H9 (cell line): ENCODE measurements at regions not wholly inside any gene's neighbourhood (a gene's known extent, or its start where the extent isn't known, plus 50 kb on each side); places are given as distances from the start of the nearest gene placed in this dataset.

Experiments
- DNase-seq: peaks from one replicate; pipeline ENCODE4 v3.0.0-alpha.2; 2017
- H2AFZ ChIP-seq: one replicate; pipeline ENCODE4 v1.6.1; 2013; ENCODE audit warnings: mild to moderate bottlenecking, low read length, control low read depth, moderate library complexity
- H2AK5ac ChIP-seq: 2 replicates; pipeline ENCODE4 v1.6.1; 2013; ENCODE audit warnings: low read length, control low read depth, mixed read lengths; ENCODE audit not compliant: insufficient read length
- H2BK120ac ChIP-seq: one replicate; pipeline ENCODE4 v1.6.1; 2013; ENCODE audit warnings: low read depth, mild to moderate bottlenecking, low read length, control low read depth, inconsistent platforms; ENCODE audit not compliant: poor library complexity, severe bottlenecking
- H2BK12ac ChIP-seq: 2 replicates; pipeline ENCODE4 v1.6.1; 2013; ENCODE audit warnings: low read length, control low read depth, mixed read lengths, low read depth; ENCODE audit not compliant: insufficient read length
- H2BK15ac ChIP-seq: 2 replicates; pipeline ENCODE4 v1.6.1; 2013; ENCODE audit warnings: low read depth, low read length, control low read depth
- H2BK20ac ChIP-seq: one replicate; pipeline ENCODE4 v1.6.1; 2013; ENCODE audit warnings: low read depth, mild to moderate bottlenecking, low read length, control low read depth, inconsistent platforms; ENCODE audit not compliant: poor library complexity, severe bottlenecking
- H2BK5ac ChIP-seq: 2 replicates; pipeline ENCODE4 v1.6.1; 2013; ENCODE audit warnings: low read length, control low read depth, mixed read lengths; ENCODE audit not compliant: insufficient read length
- H3K14ac ChIP-seq: 2 replicates; pipeline ENCODE4 v1.6.1; 2013; ENCODE audit warnings: low read length, control low read depth; ENCODE audit not compliant: insufficient read depth
- H3K18ac ChIP-seq: 2 replicates; pipeline ENCODE4 v1.6.1; 2013; ENCODE audit warnings: low read depth, mild to moderate bottlenecking, mixed read lengths, low read length, control low read depth; ENCODE audit not compliant: insufficient read length
- H3K23ac ChIP-seq: 2 replicates; pipeline ENCODE4 v1.6.1; 2013; ENCODE audit warnings: low read length, control low read depth, mixed read lengths, low read depth; ENCODE audit not compliant: insufficient read length
- H3K23me2 ChIP-seq: 2 replicates; pipeline ENCODE4 v1.6.1; 2013; ENCODE audit warnings: low read depth, mild to moderate bottlenecking, mixed read lengths, low read length, control low read depth; ENCODE audit not compliant: insufficient read length, poor library complexity, severe bottlenecking
- H3K27ac ChIP-seq: 2 replicates; pipeline ENCODE4 v1.5.1; 2013; ENCODE audit warnings: low read length, control low read depth, mixed read lengths, low read depth; ENCODE audit not compliant: insufficient read length
- H3K27me3 ChIP-seq: 2 replicates; pipeline ENCODE4 v1.6.1; 2013; ENCODE audit warnings: low read length, control low read depth, inconsistent platforms; ENCODE audit not compliant: insufficient read depth
- H3K4ac ChIP-seq: 2 replicates; pipeline ENCODE4 v1.6.1; 2013; ENCODE audit warnings: low read depth, mild to moderate bottlenecking, control low read depth, inconsistent platforms, low read length, moderate library complexity
- H3K4me1 ChIP-seq: 2 replicates; pipeline ENCODE4 v1.6.1; 2013; ENCODE audit warnings: low read length, control low read depth, inconsistent platforms; ENCODE audit not compliant: insufficient read depth
- H3K4me2 ChIP-seq: 2 replicates; pipeline ENCODE4 v1.6.1; 2013; ENCODE audit warnings: low read length, control low read depth, mixed read lengths; ENCODE audit not compliant: insufficient read length, insufficient read depth
- H3K56ac ChIP-seq: 2 replicates; pipeline ENCODE4 v1.6.1; 2013; ENCODE audit warnings: low read depth, mild to moderate bottlenecking, mixed read lengths, low read length, control low read depth; ENCODE audit not compliant: insufficient read length
- H3K79me1 ChIP-seq: 2 replicates; pipeline ENCODE4 v1.6.1; 2013; ENCODE audit warnings: low read depth, mild to moderate bottlenecking, moderate library complexity, low read length, control low read depth, inconsistent platforms; ENCODE audit not compliant: insufficient read depth, poor library complexity, severe bottlenecking
- H3K79me2 ChIP-seq: 2 replicates; pipeline ENCODE4 v1.6.1; 2013; ENCODE audit warnings: low read length, control low read depth, inconsistent platforms; ENCODE audit not compliant: insufficient read depth
- H3K9ac ChIP-seq: 2 replicates; pipeline ENCODE4 v1.6.1; 2013; ENCODE audit warnings: low read length, control low read depth, mixed read lengths; ENCODE audit not compliant: insufficient read length; ENCODE audit errors: extremely low read depth
- H3K9me3 ChIP-seq: one replicate; pipeline ENCODE4 v1.6.1; 2013; ENCODE audit warnings: low read depth, low read length, inconsistent platforms; ENCODE audit not compliant: control insufficient read depth
- H3T11ph ChIP-seq: one replicate; pipeline ENCODE4 v1.6.1; 2013; ENCODE audit warnings: mild to moderate bottlenecking, low read length, control low read depth, inconsistent platforms
- H4K20me1 ChIP-seq: one replicate; pipeline ENCODE4 v1.6.1; 2013; ENCODE audit not compliant: control insufficient read depth, insufficient read length, insufficient read depth
- H4K5ac ChIP-seq: 2 replicates; pipeline ENCODE4 v1.6.1; 2013; ENCODE audit warnings: low read depth, mild to moderate bottlenecking, mixed read lengths, low read length, control low read depth; ENCODE audit not compliant: insufficient read length
- H4K8ac ChIP-seq: replicated peaks from 2 replicates; pipeline ENCODE4 v1.6.1; 2013; ENCODE audit warnings: low read length, control low read depth, mixed read lengths, low read depth; ENCODE audit not compliant: insufficient read length
- H4K91ac ChIP-seq: 2 replicates; pipeline ENCODE4 v1.6.1; 2013; ENCODE audit warnings: low read depth, mild to moderate bottlenecking, moderate library complexity, mixed read lengths, low read length, control low read depth; ENCODE audit not compliant: insufficient read length
- H3K27ac Mint-ChIP-seq, 3 experiments: 2 replicates in 2 of 3; 3 replicates in 1 of 3; pipeline ENCODE4 v1.8.0; 2020 to 2021; ENCODE audit warnings: mixed read lengths in 3 of 3, mild to moderate bottlenecking in 1 of 3, moderate library complexity in 1 of 3
- H3K27me3 Mint-ChIP-seq: 2 replicates; pipeline ENCODE4 v1.8.0; 2021; ENCODE audit warnings: low read depth, mild to moderate bottlenecking, moderate library complexity, mixed read lengths
- H3K36me3 Mint-ChIP-seq, 3 experiments: 2 replicates in 2 of 3; 3 replicates in 1 of 3; pipeline ENCODE4 v1.8.0; 2020 to 2021; ENCODE audit warnings: low read depth in 3 of 3, mixed read lengths in 3 of 3; ENCODE audit not compliant: insufficient read depth in 1 of 3
- H3K4me1 Mint-ChIP-seq, 2 experiments: 2 replicates each; pipeline ENCODE4 v1.8.0; 2020; ENCODE audit warnings: mixed read lengths in 2 of 2
- H3K4me3 Mint-ChIP-seq, 2 experiments: 2 replicates in 1 of 2; 3 replicates in 1 of 2; pipeline ENCODE4 v1.8.0; 2020 to 2021; ENCODE audit warnings: mild to moderate bottlenecking in 2 of 2, mixed read lengths in 2 of 2, moderate library complexity in 1 of 2
- H3K9me3 Mint-ChIP-seq, 2 experiments: 2 replicates in 1 of 2; 3 replicates in 1 of 2; pipeline ENCODE4 v1.8.0; 2020; ENCODE audit warnings: mild to moderate bottlenecking in 2 of 2, mixed read lengths in 2 of 2, moderate library complexity in 1 of 2
- whole genome bisulfite sequencing: extraction: QIAGEN DNeasy Blood & Tissue Kit; methylation state at CpG from one replicate; pipeline ENCODE4 v1.1.7; 2013; ENCODE audit warnings: missing lambda C conversion rate, low lambda C conversion rate, mixed read lengths; ENCODE audit not compliant: insufficient read length; ENCODE audit errors: extremely low coverage; 5-methylcytosine and 5-hydroxymethylcytosine counted together
- TF ChIP-seq, protein P1 (sequence below): fragments of 200-600 bp; sonication (generic); conservative IDR thresholded peaks from 3 replicates; pipeline ENCODE4 v1.8.0; 2021; ENCODE audit warnings: antibody characterized with exemption, mild to moderate bottlenecking

DNA sequence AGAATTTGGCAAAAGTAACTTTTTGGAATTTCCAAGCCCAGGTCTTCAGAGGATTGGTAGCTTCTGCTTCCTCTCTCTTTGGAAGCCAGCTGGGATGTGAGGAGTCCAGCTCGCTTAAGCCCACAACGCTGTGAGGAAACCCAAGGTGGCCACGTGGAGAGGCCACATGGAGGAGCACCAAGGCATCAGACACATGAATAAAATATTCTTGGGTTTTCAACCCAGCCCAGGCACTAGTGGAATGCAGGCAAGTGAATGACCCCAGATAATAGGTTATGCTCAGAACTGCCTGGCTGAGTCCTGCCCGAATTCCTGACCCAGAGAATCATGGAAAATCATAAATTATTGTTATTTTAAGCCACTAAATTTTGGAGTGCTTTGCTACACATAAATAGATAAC lies 119.7 kb upstream of the PARP11 start:
- H3K36me3 Mint-ChIP-seq, result no peaks in the 10 kb centered on the region
- Histone ChIP-seq H4K5ac (no peak overlapping the region), H3K27ac (no peak overlapping the region), H3K9ac (no peak overlapping the region), H4K91ac (no peak overlapping the region), H3K56ac (no peak overlapping the region), H3K27me3 (no peaks in the 10 kb centered on the region), H3K4me2 (no peak overlapping the region), H4K8ac (no peak overlapping the region), H2BK5ac (no peak overlapping the region), H2BK120ac (no peak overlapping the region), H2AK5ac (no peak overlapping the region), H2BK20ac (no peak overlapping the region), H3K14ac (no peak overlapping the region), H3K9me3 (no peaks in the 10 kb centered on the region), H3K79me1 (no peaks in the 10 kb centered on the region), H3K4me1 (no peaks in the 10 kb centered on the region; the same call in 1 of the 2 replicates), H4K20me1 (no peaks in the 10 kb centered on the region), H3K79me2 (no peaks in the 10 kb centered on the region), H2BK15ac (no peak overlapping the region), H2AFZ (no peak overlapping the region), H3K18ac (no peak overlapping the region), H3K4ac (no peak overlapping the region), H3K23me2 (no peaks in the 10 kb centered on the region), H3K23ac (no peak overlapping the region), H3T11ph (no peak overlapping the region), H2BK12ac (no peak overlapping the region)
- TF ChIP-seq, protein P1, sequence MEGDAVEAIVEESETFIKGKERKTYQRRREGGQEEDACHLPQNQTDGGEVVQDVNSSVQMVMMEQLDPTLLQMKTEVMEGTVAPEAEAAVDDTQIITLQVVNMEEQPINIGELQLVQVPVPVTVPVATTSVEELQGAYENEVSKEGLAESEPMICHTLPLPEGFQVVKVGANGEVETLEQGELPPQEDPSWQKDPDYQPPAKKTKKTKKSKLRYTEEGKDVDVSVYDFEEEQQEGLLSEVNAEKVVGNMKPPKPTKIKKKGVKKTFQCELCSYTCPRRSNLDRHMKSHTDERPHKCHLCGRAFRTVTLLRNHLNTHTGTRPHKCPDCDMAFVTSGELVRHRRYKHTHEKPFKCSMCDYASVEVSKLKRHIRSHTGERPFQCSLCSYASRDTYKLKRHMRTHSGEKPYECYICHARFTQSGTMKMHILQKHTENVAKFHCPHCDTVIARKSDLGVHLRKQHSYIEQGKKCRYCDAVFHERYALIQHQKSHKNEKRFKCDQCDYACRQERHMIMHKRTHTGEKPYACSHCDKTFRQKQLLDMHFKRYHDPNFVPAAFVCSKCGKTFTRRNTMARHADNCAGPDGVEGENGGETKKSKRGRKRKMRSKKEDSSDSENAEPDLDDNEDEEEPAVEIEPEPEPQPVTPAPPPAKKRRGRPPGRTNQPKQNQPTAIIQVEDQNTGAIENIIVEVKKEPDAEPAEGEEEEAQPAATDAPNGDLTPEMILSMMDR, result no peak
- no peak for DNase-seq
- peaks cover 11 to 14% of the 10 kb centered on the region in 2 experiments for H3K4me1 Mint-ChIP-seq
- no peaks in the 10 kb centered on the region for H3K9me3 Mint-ChIP-seq
- peaks cover 15% of the 10 kb centered on the region for H3K27me3 Mint-ChIP-seq
- no peak overlapping the region for H3K27ac Mint-ChIP-seq
- no peak overlapping the region for H3K4me3 Mint-ChIP-seq
- WGBS, result no CpG with 5 or more reads among the region's 4 CpGs
